ENCODE measurements at regions not wholly inside any gene's neighbourhood (a gene's known extent, or its start where the extent isn't known, plus 50 kb on each side); places are given as distances from the start of the nearest gene placed in this dataset.

DNA sequence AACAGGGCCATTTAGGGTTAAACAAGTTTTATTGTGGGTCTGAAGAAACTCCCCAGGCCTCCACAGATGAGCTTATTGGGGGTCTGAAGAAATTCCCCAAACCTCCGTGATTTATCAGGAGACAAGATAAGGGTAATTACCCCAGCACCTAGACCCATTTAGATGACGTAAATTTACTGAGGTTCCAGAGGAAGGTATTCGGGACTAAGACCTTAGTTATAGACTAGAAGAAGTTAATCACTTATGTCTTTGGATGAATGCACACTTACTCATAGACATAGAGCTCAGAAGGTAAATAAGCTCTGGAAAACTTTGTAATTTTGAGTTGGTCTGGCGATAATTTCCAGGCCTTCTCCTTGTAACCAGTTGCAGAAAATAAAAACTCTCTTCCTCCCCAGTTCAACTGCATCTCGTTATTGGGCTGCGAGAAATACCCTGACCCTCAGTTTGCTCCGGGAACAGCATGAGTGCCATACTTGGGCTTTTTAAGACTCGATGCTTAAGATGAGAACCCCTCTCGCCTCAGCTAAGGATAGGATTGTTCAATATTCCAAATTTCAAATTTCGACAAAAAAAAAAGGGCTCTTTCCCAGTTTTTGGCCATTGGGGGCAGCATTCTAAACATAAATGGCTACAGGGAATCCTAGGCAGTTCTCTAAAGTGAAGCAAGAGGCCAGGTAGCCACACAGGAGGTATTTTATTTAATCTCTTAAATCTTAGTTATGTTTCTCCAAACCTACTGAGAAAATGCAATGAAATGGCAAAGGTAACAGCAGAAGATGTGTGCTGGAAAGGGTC lies 74.7 kb upstream of the PFKP start:
- TF ChIP-seq, protein P1, sequence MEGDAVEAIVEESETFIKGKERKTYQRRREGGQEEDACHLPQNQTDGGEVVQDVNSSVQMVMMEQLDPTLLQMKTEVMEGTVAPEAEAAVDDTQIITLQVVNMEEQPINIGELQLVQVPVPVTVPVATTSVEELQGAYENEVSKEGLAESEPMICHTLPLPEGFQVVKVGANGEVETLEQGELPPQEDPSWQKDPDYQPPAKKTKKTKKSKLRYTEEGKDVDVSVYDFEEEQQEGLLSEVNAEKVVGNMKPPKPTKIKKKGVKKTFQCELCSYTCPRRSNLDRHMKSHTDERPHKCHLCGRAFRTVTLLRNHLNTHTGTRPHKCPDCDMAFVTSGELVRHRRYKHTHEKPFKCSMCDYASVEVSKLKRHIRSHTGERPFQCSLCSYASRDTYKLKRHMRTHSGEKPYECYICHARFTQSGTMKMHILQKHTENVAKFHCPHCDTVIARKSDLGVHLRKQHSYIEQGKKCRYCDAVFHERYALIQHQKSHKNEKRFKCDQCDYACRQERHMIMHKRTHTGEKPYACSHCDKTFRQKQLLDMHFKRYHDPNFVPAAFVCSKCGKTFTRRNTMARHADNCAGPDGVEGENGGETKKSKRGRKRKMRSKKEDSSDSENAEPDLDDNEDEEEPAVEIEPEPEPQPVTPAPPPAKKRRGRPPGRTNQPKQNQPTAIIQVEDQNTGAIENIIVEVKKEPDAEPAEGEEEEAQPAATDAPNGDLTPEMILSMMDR (IDR thresholded peaks at IDR 0.05): no peak
- TF ChIP-seq, protein P2, sequence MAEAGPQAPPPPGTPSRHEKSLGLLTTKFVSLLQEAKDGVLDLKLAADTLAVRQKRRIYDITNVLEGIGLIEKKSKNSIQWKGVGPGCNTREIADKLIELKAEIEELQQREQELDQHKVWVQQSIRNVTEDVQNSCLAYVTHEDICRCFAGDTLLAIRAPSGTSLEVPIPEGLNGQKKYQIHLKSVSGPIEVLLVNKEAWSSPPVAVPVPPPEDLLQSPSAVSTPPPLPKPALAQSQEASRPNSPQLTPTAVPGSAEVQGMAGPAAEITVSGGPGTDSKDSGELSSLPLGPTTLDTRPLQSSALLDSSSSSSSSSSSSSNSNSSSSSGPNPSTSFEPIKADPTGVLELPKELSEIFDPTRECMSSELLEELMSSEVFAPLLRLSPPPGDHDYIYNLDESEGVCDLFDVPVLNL (CRISPR knock-in tag; IDR thresholded peaks at IDR 0.05; ENCODE audit: borderline replicate concordance, low read depth): no peak
- no peak for TF ChIP-seq HMGA2 (CRISPR knock-in tag; IDR thresholded peaks at IDR 0.05)
- no peak for TF ChIP-seq ETV6 (CRISPR knock-in tag; IDR thresholded peaks at IDR 0.05)
- TF ChIP-seq, protein P3, sequence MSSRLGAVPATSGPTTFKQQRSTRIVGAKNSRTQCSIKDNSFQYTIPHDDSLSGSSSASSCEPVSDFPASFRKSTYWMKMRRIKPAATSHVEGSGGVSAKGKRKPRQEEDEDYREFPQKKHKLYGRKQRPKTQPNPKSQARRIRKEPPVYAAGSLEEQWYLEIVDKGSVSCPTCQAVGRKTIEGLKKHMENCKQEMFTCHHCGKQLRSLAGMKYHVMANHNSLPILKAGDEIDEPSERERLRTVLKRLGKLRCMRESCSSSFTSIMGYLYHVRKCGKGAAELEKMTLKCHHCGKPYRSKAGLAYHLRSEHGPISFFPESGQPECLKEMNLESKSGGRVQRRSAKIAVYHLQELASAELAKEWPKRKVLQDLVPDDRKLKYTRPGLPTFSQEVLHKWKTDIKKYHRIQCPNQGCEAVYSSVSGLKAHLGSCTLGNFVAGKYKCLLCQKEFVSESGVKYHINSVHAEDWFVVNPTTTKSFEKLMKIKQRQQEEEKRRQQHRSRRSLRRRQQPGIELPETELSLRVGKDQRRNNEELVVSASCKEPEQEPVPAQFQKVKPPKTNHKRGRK (CRISPR knock-in tag; IDR thresholded peaks at IDR 0.05; ENCODE audit: borderline replicate concordance): no peak
- TF ChIP-seq, protein P4, sequence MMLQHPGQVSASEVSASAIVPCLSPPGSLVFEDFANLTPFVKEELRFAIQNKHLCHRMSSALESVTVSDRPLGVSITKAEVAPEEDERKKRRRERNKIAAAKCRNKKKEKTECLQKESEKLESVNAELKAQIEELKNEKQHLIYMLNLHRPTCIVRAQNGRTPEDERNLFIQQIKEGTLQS (CRISPR knock-in tag; conservative IDR thresholded peaks at IDR 0.05): no peak
- no peak for TF ChIP-seq GABPB1 (CRISPR knock-in tag; IDR thresholded peaks at IDR 0.05)
- TF ChIP-seq, protein P5, sequence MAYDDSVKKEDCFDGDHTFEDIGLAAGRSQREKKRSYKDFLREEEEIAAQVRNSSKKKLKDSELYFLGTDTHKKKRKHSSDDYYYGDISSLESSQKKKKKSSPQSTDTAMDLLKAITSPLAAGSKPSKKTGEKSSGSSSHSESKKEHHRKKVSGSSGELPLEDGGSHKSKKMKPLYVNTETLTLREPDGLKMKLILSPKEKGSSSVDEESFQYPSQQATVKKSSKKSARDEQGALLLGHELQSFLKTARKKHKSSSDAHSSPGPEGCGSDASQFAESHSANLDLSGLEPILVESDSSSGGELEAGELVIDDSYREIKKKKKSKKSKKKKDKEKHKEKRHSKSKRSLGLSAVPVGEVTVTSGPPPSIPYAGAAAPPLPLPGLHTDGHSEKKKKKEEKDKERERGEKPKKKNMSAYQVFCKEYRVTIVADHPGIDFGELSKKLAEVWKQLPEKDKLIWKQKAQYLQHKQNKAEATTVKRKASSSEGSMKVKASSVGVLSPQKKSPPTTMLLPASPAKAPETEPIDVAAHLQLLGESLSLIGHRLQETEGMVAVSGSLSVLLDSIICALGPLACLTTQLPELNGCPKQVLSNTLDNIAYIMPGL (CRISPR knock-in tag; IDR thresholded peaks at IDR 0.05): no peak
- TF ChIP-seq, protein P6, sequence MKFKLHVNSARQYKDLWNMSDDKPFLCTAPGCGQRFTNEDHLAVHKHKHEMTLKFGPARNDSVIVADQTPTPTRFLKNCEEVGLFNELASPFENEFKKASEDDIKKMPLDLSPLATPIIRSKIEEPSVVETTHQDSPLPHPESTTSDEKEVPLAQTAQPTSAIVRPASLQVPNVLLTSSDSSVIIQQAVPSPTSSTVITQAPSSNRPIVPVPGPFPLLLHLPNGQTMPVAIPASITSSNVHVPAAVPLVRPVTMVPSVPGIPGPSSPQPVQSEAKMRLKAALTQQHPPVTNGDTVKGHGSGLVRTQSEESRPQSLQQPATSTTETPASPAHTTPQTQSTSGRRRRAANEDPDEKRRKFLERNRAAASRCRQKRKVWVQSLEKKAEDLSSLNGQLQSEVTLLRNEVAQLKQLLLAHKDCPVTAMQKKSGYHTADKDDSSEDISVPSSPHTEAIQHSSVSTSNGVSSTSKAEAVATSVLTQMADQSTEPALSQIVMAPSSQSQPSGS (CRISPR knock-in tag; IDR thresholded peaks at IDR 0.05; ENCODE audit: borderline replicate concordance, low read depth): no peak
- TF ChIP-seq ZNF121 (CRISPR knock-in tag; IDR thresholded peaks at IDR 0.05): no peak
- TF ChIP-seq, protein P7, sequence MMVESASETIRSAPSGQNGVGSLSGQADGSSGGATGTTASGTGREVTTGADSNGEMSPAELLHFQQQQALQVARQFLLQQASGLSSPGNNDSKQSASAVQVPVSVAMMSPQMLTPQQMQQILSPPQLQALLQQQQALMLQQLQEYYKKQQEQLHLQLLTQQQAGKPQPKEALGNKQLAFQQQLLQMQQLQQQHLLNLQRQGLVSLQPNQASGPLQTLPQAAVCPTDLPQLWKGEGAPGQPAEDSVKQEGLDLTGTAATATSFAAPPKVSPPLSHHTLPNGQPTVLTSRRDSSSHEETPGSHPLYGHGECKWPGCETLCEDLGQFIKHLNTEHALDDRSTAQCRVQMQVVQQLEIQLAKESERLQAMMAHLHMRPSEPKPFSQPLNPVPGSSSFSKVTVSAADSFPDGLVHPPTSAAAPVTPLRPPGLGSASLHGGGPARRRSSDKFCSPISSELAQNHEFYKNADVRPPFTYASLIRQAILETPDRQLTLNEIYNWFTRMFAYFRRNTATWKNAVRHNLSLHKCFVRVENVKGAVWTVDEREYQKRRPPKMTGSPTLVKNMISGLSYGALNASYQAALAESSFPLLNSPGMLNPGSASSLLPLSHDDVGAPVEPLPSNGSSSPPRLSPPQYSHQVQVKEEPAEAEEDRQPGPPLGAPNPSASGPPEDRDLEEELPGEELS (CRISPR knock-in tag; IDR thresholded peaks at IDR 0.05): no peak
- TF ChIP-seq, protein P8, sequence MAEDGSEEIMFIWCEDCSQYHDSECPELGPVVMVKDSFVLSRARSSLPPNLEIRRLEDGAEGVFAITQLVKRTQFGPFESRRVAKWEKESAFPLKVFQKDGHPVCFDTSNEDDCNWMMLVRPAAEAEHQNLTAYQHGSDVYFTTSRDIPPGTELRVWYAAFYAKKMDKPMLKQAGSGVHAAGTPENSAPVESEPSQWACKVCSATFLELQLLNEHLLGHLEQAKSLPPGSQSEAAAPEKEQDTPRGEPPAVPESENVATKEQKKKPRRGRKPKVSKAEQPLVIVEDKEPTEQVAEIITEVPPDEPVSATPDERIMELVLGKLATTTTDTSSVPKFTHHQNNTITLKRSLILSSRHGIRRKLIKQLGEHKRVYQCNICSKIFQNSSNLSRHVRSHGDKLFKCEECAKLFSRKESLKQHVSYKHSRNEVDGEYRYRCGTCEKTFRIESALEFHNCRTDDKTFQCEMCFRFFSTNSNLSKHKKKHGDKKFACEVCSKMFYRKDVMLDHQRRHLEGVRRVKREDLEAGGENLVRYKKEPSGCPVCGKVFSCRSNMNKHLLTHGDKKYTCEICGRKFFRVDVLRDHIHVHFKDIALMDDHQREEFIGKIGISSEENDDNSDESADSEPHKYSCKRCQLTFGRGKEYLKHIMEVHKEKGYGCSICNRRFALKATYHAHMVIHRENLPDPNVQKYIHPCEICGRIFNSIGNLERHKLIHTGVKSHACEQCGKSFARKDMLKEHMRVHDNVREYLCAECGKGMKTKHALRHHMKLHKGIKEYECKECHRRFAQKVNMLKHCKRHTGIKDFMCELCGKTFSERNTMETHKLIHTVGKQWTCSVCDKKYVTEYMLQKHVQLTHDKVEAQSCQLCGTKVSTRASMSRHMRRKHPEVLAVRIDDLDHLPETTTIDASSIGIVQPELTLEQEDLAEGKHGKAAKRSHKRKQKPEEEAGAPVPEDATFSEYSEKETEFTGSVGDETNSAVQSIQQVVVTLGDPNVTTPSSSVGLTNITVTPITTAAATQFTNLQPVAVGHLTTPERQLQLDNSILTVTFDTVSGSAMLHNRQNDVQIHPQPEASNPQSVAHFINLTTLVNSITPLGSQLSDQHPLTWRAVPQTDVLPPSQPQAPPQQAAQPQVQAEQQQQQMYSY (CRISPR knock-in tag; IDR thresholded peaks at IDR 0.05): no peak
- TF ChIP-seq, protein P9, sequence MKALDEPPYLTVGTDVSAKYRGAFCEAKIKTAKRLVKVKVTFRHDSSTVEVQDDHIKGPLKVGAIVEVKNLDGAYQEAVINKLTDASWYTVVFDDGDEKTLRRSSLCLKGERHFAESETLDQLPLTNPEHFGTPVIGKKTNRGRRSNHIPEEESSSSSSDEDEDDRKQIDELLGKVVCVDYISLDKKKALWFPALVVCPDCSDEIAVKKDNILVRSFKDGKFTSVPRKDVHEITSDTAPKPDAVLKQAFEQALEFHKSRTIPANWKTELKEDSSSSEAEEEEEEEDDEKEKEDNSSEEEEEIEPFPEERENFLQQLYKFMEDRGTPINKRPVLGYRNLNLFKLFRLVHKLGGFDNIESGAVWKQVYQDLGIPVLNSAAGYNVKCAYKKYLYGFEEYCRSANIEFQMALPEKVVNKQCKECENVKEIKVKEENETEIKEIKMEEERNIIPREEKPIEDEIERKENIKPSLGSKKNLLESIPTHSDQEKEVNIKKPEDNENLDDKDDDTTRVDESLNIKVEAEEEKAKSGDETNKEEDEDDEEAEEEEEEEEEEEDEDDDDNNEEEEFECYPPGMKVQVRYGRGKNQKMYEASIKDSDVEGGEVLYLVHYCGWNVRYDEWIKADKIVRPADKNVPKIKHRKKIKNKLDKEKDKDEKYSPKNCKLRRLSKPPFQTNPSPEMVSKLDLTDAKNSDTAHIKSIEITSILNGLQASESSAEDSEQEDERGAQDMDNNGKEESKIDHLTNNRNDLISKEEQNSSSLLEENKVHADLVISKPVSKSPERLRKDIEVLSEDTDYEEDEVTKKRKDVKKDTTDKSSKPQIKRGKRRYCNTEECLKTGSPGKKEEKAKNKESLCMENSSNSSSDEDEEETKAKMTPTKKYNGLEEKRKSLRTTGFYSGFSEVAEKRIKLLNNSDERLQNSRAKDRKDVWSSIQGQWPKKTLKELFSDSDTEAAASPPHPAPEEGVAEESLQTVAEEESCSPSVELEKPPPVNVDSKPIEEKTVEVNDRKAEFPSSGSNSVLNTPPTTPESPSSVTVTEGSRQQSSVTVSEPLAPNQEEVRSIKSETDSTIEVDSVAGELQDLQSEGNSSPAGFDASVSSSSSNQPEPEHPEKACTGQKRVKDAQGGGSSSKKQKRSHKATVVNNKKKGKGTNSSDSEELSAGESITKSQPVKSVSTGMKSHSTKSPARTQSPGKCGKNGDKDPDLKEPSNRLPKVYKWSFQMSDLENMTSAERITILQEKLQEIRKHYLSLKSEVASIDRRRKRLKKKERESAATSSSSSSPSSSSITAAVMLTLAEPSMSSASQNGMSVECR (CRISPR knock-in tag; IDR thresholded peaks at IDR 0.05; ENCODE audit: borderline replicate concordance): no peak
